ENCODE measurements at regions not wholly inside any gene's neighbourhood (a gene's known extent, or its start where the extent isn't known, plus 50 kb on each side); places are given as distances from the start of the nearest gene placed in this dataset.
"Not testable (repeated sequence)": the region's sequence is repeated elsewhere in the genome, so short reads cannot be mapped to it uniquely, and the experiment has no call there.

- no peaks in the 10 kb centered on the region for H3K9me3 Mint-ChIP-seq
- peaks cover 2% of the 10 kb centered on the region for H3K27me3 Mint-ChIP-seq
- no peaks in the 10 kb centered on the region for H3K36me3 Mint-ChIP-seq
- H3K27ac Mint-ChIP-seq = no peak overlapping the region
- no peaks in the 10 kb centered on the region for H3K4me1 Mint-ChIP-seq
- H3K4me3 Mint-ChIP-seq = no peak overlapping the region
Observed at GRCh38 chr13:95426631-95427030, 125.4 kb upstream of the ABCC4 start.

- not testable (repeated sequence) for H3K27ac Mint-ChIP-seq, H3K27me3 Mint-ChIP-seq, H3K9me3 Mint-ChIP-seq, H3K4me1 Mint-ChIP-seq, H3K4me3 Mint-ChIP-seq, H3K36me3 Mint-ChIP-seq
Observed at GRCh38 chr13:95430525-95430924, 122.0 kb upstream of the CLDN10 start.

- no peaks in the 10 kb centered on the region for H3K4me1 Mint-ChIP-seq
- H3K27me3 Mint-ChIP-seq = peaks cover 2% of the 10 kb centered on the region
- H3K36me3 Mint-ChIP-seq = no peaks in the 10 kb centered on the region
- no peaks in the 10 kb centered on the region for H3K9me3 Mint-ChIP-seq
- no peak overlapping the region for H3K27ac Mint-ChIP-seq
- no peak overlapping the region for H3K4me3 Mint-ChIP-seq
Observed at GRCh38 chr13:95432141-95432540, 120.4 kb upstream of the CLDN10 start.

GRCh38 chr13:95433537-95433936 is 119.0 kb upstream of the CLDN10 start:
- no peak overlapping the region for H3K27ac Mint-ChIP-seq
- no peaks in the 10 kb centered on the region for H3K4me1 Mint-ChIP-seq
- no peak overlapping the region for H3K4me3 Mint-ChIP-seq
- H3K9me3 Mint-ChIP-seq = no peaks in the 10 kb centered on the region
- H3K36me3 Mint-ChIP-seq = no peaks in the 10 kb centered on the region
- peaks cover 2% of the 10 kb centered on the region for H3K27me3 Mint-ChIP-seq

- Mint-ChIP-seq H3K27ac (no peak overlapping the region), H3K27me3 (peaks cover 2% of the 10 kb centered on the region)
Observed at GRCh38 chr13:95434111-95434510, 118.4 kb upstream of the CLDN10 start.

GRCh38 chr13:95437561-95437960 is 115.0 kb upstream of the CLDN10 start:
- no peaks in the 10 kb centered on the region for H3K4me1 Mint-ChIP-seq
- H3K9me3 Mint-ChIP-seq = no peaks in the 10 kb centered on the region
- H3K4me3 Mint-ChIP-seq = no peak overlapping the region
- H3K36me3 Mint-ChIP-seq = no peaks in the 10 kb centered on the region
- no peaks in the 10 kb centered on the region for H3K27me3 Mint-ChIP-seq
- no peak overlapping the region for H3K27ac Mint-ChIP-seq

More at GRCh38 chr13:95434111-95434510, 118.4 kb upstream of the CLDN10 start:
- no peaks in the 10 kb centered on the region for H3K4me1 Mint-ChIP-seq
- no peaks in the 10 kb centered on the region for H3K36me3 Mint-ChIP-seq
- H3K9me3 Mint-ChIP-seq = no peaks in the 10 kb centered on the region
- no peak overlapping the region for H3K4me3 Mint-ChIP-seq

GRCh38 chr13:95438297-95438696 is 114.2 kb upstream of the CLDN10 start:
- no peak overlapping the region for H3K27ac Mint-ChIP-seq
- H3K9me3 Mint-ChIP-seq = no peaks in the 10 kb centered on the region
- H3K4me1 Mint-ChIP-seq = no peaks in the 10 kb centered on the region
- H3K27me3 Mint-ChIP-seq = no peaks in the 10 kb centered on the region
- H3K4me3 Mint-ChIP-seq = no peak overlapping the region
- no peaks in the 10 kb centered on the region for H3K36me3 Mint-ChIP-seq

- H3K36me3 Mint-ChIP-seq = no peaks in the 10 kb centered on the region
- H3K4me3 Mint-ChIP-seq = no peak overlapping the region
- H3K27me3 Mint-ChIP-seq = no peaks in the 10 kb centered on the region
- no peak overlapping the region for H3K27ac Mint-ChIP-seq
- no peaks in the 10 kb centered on the region for H3K4me1 Mint-ChIP-seq
- H3K9me3 Mint-ChIP-seq = no peaks in the 10 kb centered on the region
Observed at GRCh38 chr13:95440441-95441088, 112.0 kb upstream of the CLDN10 start.

- Mint-ChIP-seq H3K9me3 (no peaks in the 10 kb centered on the region), H3K4me1 (no peaks in the 10 kb centered on the region), H3K36me3 (no peaks in the 10 kb centered on the region), H3K27ac (no peak overlapping the region), H3K27me3 (no peaks in the 10 kb centered on the region), H3K4me3 (no peak overlapping the region)
Observed at GRCh38 chr13:95441326-95441725, 111.2 kb upstream of the CLDN10 start.

GRCh38 chr13:95444006-95444730 is 108.4 kb upstream of the CLDN10 start:
- H3K4me1 Mint-ChIP-seq = no peaks in the 10 kb centered on the region
- H3K36me3 Mint-ChIP-seq = no peaks in the 10 kb centered on the region
- H3K27ac Mint-ChIP-seq = no peak overlapping the region
- H3K4me3 Mint-ChIP-seq = no peak overlapping the region
- peaks cover 1% of the 10 kb centered on the region for H3K27me3 Mint-ChIP-seq
- no peaks in the 10 kb centered on the region for H3K9me3 Mint-ChIP-seq

- Mint-ChIP-seq H3K27me3 (peaks cover 1% of the 10 kb centered on the region), H3K4me1 (no peaks in the 10 kb centered on the region), H3K4me3 (no peak overlapping the region), H3K36me3 (no peaks in the 10 kb centered on the region), H3K9me3 (no peaks in the 10 kb centered on the region), H3K27ac (no peak overlapping the region)
Observed at GRCh38 chr13:95445131-95445530, 107.4 kb upstream of the CLDN10 start.

GRCh38 chr13:95447814-95448213 is 104.7 kb upstream of the CLDN10 start:
- Mint-ChIP-seq H3K36me3 (no peaks in the 10 kb centered on the region), H3K4me3 (no peak overlapping the region), H3K4me1 (no peaks in the 10 kb centered on the region), H3K27ac (no peak overlapping the region), H3K27me3 (peaks cover 4% of the 10 kb centered on the region), H3K9me3 (no peaks in the 10 kb centered on the region)

- H3K9me3 Mint-ChIP-seq = no peaks in the 10 kb centered on the region
- H3K4me3 Mint-ChIP-seq = no peak overlapping the region
- H3K27ac Mint-ChIP-seq = no peak overlapping the region
- H3K27me3 Mint-ChIP-seq = peaks cover 6% of the 10 kb centered on the region
- H3K4me1 Mint-ChIP-seq = peaks cover 4% of the 10 kb centered on the region
- H3K36me3 Mint-ChIP-seq = no peaks in the 10 kb centered on the region
Observed at GRCh38 chr13:95451656-95452055, 100.9 kb upstream of the CLDN10 start.

GRCh38 chr13:95452375-95452774 is 100.1 kb upstream of the CLDN10 start:
- Mint-ChIP-seq H3K4me3 (no peak overlapping the region), H3K4me1 (peaks cover 11% of the 10 kb centered on the region), H3K36me3 (no peaks in the 10 kb centered on the region), H3K9me3 (no peaks in the 10 kb centered on the region), H3K27me3 (peaks cover 6% of the 10 kb centered on the region), H3K27ac (no peak overlapping the region)

- Mint-ChIP-seq H3K4me1 (peaks cover 11% of the 10 kb centered on the region), H3K27me3 (peaks cover 5% of the 10 kb centered on the region), H3K4me3 (no peak overlapping the region), H3K27ac (no peak overlapping the region), H3K36me3 (peaks cover 1% of the 10 kb centered on the region), H3K9me3 (peaks cover 12% of the 10 kb centered on the region)
Observed at GRCh38 chr13:95455782-95456181, 96.7 kb upstream of the CLDN10 start.

- peaks cover 11% of the 10 kb centered on the region for H3K4me1 Mint-ChIP-seq
- peaks cover 12% of the 10 kb centered on the region for H3K9me3 Mint-ChIP-seq
- H3K27me3 Mint-ChIP-seq = peaks cover 6% of the 10 kb centered on the region
Observed at GRCh38 chr13:95456815-95457214, 95.7 kb upstream of the CLDN10 start.

More at GRCh38 chr13:95456815-95457214, 95.7 kb upstream of the CLDN10 start:
- Mint-ChIP-seq H3K27ac (no peak overlapping the region), H3K36me3 (peaks cover 1% of the 10 kb centered on the region), H3K4me3 (no peak overlapping the region)
